ENCODE measurements at regions not wholly inside any gene's neighbourhood (a gene's known extent, or its start where the extent isn't known, plus 50 kb on each side); places are given as distances from the start of the nearest gene placed in this dataset.

DNA sequence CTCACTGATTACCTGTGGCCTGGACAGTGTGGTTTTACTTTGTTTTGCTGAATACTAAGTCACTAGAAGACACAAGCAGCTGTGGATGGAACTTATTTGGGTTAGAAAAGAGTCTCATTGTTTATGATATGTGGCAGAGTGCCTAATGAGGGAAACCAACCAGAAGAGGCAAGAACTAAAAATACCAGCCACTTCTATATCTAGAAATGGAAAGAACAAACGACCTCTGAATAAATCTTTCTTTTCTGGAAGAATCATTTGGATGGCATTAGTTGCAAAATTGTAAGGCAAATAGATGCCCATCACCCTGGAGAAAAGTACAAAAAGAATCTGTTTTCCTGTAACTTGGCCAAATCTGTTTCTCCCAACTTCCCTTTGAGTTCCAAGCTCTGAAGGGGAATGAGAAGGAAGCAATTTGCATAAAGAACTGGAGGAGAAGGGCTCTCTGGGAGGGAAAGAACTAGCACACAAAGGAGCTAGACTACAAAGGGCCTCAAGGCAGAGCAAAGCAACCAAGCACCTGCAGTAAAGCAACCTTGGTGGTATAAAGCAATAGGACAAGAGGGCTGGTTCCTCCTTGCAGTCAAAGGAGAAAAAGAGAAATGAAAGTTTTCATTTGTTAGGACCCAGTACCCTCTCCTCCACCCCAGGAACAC lies 455.4 kb downstream of the CAAP1 start:
- ATAC-seq: no peak
- no peaks in the 10 kb centered on the region for H3K4me1 Mint-ChIP-seq (ENCODE audit: low read depth)
- no peak overlapping the region for H3K4me3 Mint-ChIP-seq
- no peaks in the 10 kb centered on the region for H3K36me3 Mint-ChIP-seq (ENCODE audit: insufficient read depth)
- H3K27me3 Mint-ChIP-seq (ENCODE audit: low read depth): no peaks in the 10 kb centered on the region
- no peaks in the 10 kb centered on the region for H3K9me3 Mint-ChIP-seq
- DNase-seq: no peak

DNA sequence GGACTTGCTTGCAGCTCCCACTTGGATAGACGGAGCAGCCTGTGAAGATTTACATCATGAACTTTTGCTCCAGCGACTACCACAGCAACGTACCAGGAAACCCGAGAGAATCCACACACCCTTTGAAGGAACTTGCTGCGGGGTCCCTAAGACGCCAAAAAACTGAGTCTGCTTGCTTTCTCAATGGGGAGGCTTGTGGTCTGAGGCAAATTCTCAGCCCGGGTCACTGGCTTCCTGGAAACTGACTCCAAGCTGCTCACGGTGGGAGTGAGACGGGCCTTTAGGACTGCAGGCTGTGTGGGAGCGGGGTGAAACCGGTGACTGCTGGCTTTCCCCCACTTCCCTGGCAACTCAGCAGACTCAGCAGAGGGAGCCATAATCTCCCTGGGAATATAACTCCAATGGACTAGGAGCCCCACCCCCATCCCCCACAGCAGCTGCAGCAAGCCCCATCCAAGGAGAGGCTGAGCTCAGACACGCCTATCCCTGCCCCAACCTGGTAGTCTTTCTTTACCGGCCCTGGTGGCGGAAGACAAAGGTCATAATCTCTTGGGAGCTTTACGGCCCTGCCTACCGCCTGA lies 466.0 kb downstream of the CAAP1 start:
- Mint-ChIP-seq H3K4me1 (ENCODE audit: low read depth) (no peaks in the 10 kb centered on the region), H3K36me3 (ENCODE audit: insufficient read depth) (no peaks in the 10 kb centered on the region), H3K4me3 (no peak overlapping the region), H3K9me3 (peaks cover 6% of the 10 kb centered on the region), H3K27me3 (ENCODE audit: low read depth) (no peaks in the 10 kb centered on the region)
- DNase-seq (no peak), ATAC-seq (no peak)

DNA sequence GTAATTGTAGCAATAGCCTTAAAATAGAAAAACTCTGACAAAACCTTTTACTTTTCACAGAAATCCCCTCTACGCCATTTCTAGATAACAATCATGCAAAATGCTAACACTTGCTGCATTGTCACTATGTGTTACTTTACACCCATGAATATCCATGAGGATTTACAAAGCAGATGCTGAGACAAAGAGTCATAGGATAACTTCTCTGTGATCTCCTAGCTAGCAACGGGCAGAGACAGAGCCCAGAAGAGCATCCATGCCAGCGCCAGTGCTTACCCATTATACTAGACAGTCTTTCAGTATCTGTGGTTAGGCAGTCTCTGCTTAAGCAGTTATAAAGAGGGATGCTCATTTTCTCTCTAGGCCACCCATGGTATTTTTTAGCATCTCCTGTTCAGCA lies 474.1 kb downstream of the CAAP1 start:
- no peak for DNase-seq
- no peaks in the 10 kb centered on the region for H3K27me3 Mint-ChIP-seq (ENCODE audit: low read depth)
- no peak for ATAC-seq
- no peaks in the 10 kb centered on the region for H3K9me3 Mint-ChIP-seq
- H3K4me1 Mint-ChIP-seq (ENCODE audit: low read depth): no peaks in the 10 kb centered on the region
- H3K36me3 Mint-ChIP-seq (ENCODE audit: insufficient read depth): no peaks in the 10 kb centered on the region
- H3K4me3 Mint-ChIP-seq: no peak overlapping the region

DNA sequence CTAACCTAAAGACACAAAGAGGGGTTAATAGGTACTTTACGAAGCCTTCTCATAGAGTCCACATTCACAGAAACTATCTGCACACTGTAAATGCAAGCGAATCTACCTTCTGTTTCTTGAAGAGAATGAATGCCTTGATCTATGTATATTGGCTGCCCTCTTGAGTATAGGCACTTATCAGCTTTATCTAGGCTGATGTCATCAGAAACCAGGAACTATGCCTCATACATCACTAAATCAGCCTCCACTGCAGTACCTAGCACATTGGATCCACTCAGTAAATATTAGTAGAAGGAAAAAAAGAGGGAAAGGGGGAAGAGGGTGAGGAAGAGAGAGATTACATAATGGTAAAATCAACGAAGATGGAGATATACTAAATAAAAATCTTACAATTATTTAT lies 477.1 kb downstream of the CAAP1 start:
- H3K4me3 Mint-ChIP-seq: no peak overlapping the region
- DNase-seq (no peak), ATAC-seq (no peak)
- H3K9me3 Mint-ChIP-seq: peaks cover 2% of the 10 kb centered on the region
- no peaks in the 10 kb centered on the region for H3K27me3 Mint-ChIP-seq (ENCODE audit: low read depth)
- H3K36me3 Mint-ChIP-seq (ENCODE audit: insufficient read depth): no peaks in the 10 kb centered on the region
- no peaks in the 10 kb centered on the region for H3K4me1 Mint-ChIP-seq (ENCODE audit: low read depth)

DNA sequence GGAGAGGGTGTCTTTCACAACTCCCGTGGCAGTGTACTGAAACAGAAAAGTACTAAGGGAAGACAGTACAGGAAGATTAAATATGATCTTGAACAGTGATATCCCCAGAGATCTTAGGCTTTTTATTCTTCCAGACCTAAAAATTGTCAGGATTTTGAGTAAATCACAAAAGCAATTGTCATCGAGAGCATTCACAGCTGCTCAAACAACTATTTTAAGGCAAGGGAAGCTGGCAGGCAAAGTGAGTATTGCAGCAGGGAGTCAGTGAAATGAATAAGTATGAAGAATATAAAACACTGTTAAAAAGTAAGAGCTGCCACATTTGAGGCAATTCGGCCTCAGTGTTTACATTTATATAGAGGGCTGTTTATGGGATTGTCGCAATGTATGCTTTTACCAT lies 479.0 kb downstream of the CAAP1 start:
- Mint-ChIP-seq H3K9me3 (peaks cover 2% of the 10 kb centered on the region), H3K27me3 (ENCODE audit: low read depth) (no peaks in the 10 kb centered on the region), H3K36me3 (ENCODE audit: insufficient read depth) (no peaks in the 10 kb centered on the region), H3K4me1 (ENCODE audit: low read depth) (no peaks in the 10 kb centered on the region), H3K4me3 (no peak overlapping the region)
- ATAC-seq: no peak
- DNase-seq: no peak

DNA sequence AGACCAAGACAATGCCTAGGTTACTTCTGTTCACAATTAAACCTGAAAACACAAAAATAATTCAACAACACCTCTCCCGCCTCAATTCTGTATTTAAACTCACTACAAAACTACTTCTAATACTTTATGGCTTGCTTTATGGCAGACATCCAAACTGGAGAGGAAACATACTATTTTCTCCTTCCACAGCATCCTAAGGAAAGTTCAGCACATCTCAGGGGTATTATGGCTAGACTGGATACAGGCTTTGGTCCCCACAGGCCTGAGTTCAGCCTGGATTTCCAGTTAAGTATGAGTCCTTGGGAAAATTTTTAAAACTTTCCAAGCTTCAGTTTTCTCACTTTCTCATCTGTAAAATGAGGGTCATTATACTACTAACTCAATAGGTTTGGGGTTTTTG lies 480.2 kb downstream of the CAAP1 start:
- H3K36me3 Mint-ChIP-seq (ENCODE audit: insufficient read depth): no peaks in the 10 kb centered on the region
- DNase-seq (no peak), ATAC-seq (no peak)
- H3K4me1 Mint-ChIP-seq (ENCODE audit: low read depth): no peaks in the 10 kb centered on the region
- H3K27me3 Mint-ChIP-seq (ENCODE audit: low read depth): no peaks in the 10 kb centered on the region
- H3K9me3 Mint-ChIP-seq: peaks cover 6% of the 10 kb centered on the region
- H3K4me3 Mint-ChIP-seq: no peak overlapping the region

DNA sequence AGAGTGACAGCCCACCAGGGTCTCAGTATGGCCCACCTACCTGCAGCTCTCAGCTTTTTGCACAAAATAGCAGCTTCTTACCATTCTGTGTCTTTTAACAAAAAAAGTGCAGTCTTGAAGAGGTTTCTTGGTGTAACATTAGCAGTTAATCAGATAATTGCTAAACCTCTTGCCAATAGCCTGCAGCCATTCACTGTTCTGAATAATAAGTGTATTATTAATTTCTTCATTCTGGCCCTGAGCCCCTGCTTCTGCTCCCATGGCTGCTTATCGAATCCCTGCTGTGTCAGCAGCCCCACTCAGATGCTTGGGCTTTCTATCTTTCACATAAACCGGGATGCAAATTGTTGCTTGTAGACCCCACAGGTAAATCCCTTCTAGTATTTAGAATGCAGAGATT lies 485.9 kb downstream of the CAAP1 start:
- ATAC-seq (no peak), DNase-seq (no peak)
- no peak overlapping the region for H3K4me3 Mint-ChIP-seq
- H3K27me3 Mint-ChIP-seq (ENCODE audit: low read depth): no peaks in the 10 kb centered on the region
- no peaks in the 10 kb centered on the region for H3K36me3 Mint-ChIP-seq (ENCODE audit: insufficient read depth)
- peaks cover 10% of the 10 kb centered on the region for H3K9me3 Mint-ChIP-seq
- no peaks in the 10 kb centered on the region for H3K4me1 Mint-ChIP-seq (ENCODE audit: low read depth)

DNA sequence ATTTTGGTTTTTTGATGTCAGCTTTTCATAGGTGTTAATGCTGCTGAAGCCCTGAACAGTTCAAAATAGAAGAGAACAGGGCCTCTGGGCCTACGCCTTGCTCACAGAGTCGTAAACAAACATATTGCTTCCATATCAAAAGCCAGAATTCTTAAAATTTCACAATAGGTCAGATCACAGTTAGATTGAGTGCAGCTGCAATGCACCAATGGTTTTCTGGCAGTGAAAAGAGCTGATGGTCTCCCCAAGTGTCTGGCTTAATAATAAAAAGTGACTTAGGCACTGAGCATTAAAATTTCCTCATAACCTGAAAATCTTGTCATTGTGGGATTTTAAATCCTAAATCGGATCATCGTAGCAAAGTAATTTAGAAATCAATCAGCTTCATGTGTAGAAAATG lies 493.0 kb downstream of the CAAP1 start:
- ATAC-seq (no peak), DNase-seq (no peak)
- Mint-ChIP-seq H3K4me3 (no peak overlapping the region), H3K9me3 (no peaks in the 10 kb centered on the region), H3K4me1 (ENCODE audit: low read depth) (no peaks in the 10 kb centered on the region), H3K27me3 (ENCODE audit: low read depth) (no peaks in the 10 kb centered on the region), H3K36me3 (ENCODE audit: insufficient read depth) (no peaks in the 10 kb centered on the region)

DNA sequence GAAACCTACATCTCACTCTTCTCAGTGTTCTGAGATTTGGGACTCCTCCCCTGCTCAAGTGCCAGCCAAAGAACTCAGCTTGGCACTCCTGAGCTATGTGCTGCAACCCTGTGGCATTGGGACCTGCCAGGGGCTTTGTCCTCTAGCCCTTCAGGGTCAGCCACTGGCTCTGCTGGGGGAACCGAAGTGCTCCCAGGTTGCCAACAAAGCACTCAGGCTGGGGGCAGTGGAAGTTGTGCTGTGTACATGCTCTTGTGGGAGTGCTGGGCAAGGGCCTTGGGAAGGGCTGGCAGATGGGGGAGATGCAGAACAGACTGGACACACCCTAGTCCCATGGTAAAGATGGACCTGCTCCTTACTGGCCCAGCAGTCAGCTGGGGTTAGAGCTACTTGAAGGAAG lies 498.6 kb downstream of the CAAP1 start:
- Mint-ChIP-seq H3K4me3 (no peak overlapping the region), H3K27me3 (ENCODE audit: low read depth) (no peaks in the 10 kb centered on the region), H3K36me3 (ENCODE audit: insufficient read depth) (no peaks in the 10 kb centered on the region), H3K4me1 (ENCODE audit: low read depth) (no peaks in the 10 kb centered on the region), H3K9me3 (peaks cover 10% of the 10 kb centered on the region)
- ATAC-seq (no peak), DNase-seq (no peak)

DNA sequence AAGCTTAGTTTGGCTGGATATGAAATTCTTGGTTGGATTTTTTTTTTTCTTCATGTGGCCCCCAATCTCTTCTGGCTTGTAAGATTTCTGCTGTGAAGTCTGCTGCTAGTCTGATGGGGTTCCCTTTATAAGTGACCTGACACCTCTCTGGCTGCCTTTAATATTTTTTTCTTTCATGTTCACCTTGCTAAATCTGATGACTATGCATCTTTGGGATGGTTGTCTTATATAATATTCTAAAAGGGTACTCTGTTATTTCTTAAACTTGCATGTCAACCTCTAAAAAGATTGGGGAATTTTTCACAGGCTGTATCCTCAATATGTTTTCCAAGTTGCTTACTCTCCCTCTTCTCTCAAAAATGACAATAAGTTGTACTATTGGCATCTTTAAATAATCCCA lies 500.0 kb downstream of the CAAP1 start:
- H3K36me3 Mint-ChIP-seq (ENCODE audit: insufficient read depth): no peaks in the 10 kb centered on the region
- no peaks in the 10 kb centered on the region for H3K4me1 Mint-ChIP-seq (ENCODE audit: low read depth)
- peaks cover 11% of the 10 kb centered on the region for H3K9me3 Mint-ChIP-seq
- no peak for DNase-seq
- H3K4me3 Mint-ChIP-seq: no peak overlapping the region
- no peaks in the 10 kb centered on the region for H3K27me3 Mint-ChIP-seq (ENCODE audit: low read depth)
- no peak for ATAC-seq

DNA sequence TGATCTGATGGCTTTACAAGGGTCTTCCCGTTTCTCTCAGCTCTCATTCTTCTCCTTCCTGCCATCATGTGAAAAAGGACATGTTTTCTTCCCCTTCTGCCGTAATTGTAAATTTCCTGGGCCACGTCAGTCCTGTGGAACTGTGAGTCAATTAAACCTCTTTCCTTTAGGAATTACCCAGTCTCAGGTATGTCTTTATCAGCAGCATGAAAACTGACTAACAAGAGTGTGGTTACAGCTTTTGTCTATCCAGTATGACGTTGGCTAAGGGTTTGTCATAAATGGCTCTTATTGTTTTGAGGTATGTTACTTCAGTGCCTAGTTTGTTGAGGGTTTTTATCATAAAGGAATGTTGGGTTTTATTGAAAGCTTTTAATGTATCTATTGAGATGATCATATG lies 501.6 kb downstream of the CAAP1 start:
- Mint-ChIP-seq H3K9me3 (peaks cover 11% of the 10 kb centered on the region), H3K4me1 (ENCODE audit: low read depth) (no peaks in the 10 kb centered on the region), H3K4me3 (no peak overlapping the region), H3K27me3 (ENCODE audit: low read depth) (no peaks in the 10 kb centered on the region), H3K36me3 (ENCODE audit: insufficient read depth) (no peaks in the 10 kb centered on the region)
- no peak for DNase-seq
- no peak for ATAC-seq

DNA sequence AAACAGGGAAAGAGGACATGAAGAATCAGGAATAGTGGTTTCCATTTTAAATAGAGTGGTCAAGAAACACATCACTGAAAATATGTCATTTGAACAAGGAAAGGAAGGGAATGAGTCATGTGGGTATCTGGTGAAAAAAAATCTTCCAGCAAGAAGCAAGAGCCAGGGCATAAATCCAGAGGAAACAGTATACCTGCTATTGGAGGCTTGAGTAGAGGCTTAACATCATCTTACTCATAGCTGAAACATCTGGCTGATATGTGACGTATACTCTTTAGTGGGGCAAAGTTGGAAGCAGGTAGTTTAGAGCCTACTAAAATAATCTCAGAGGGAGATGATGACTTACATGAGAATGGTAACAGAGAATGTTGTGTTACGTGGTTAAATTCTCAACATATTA lies 517.2 kb downstream of the CAAP1 start:
- Mint-ChIP-seq H3K4me3 (no peak overlapping the region), H3K4me1 (ENCODE audit: low read depth) (no peaks in the 10 kb centered on the region), H3K27me3 (ENCODE audit: low read depth) (no peaks in the 10 kb centered on the region), H3K9me3 (peaks cover 11% of the 10 kb centered on the region), H3K36me3 (ENCODE audit: insufficient read depth) (no peaks in the 10 kb centered on the region)
- DNase-seq (no peak), ATAC-seq (no peak)

DNA sequence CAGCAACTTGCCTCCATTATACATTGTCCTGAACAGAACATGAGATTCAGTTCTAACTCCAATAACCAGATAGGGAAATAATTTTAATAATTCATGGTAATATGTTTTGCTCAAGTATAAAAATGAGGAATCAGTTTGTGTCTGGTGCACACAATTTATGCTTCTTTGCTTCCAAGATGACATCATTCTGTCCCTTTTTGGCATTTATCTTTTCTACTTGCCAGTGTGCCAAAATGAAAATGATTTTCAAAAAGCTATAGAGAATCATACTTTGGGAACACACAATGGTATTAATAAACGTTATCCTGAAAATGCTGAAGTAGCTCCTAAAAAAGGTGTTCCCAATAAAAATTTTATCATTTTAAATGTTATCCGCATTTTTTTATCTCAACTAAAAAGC lies 519.0 kb downstream of the CAAP1 start:
- Mint-ChIP-seq H3K36me3 (ENCODE audit: insufficient read depth) (no peaks in the 10 kb centered on the region), H3K4me3 (no peak overlapping the region), H3K9me3 (peaks cover 8% of the 10 kb centered on the region), H3K27me3 (ENCODE audit: low read depth) (no peaks in the 10 kb centered on the region), H3K4me1 (ENCODE audit: low read depth) (no peaks in the 10 kb centered on the region)
- DNase-seq: no peak
- ATAC-seq: no peak

DNA sequence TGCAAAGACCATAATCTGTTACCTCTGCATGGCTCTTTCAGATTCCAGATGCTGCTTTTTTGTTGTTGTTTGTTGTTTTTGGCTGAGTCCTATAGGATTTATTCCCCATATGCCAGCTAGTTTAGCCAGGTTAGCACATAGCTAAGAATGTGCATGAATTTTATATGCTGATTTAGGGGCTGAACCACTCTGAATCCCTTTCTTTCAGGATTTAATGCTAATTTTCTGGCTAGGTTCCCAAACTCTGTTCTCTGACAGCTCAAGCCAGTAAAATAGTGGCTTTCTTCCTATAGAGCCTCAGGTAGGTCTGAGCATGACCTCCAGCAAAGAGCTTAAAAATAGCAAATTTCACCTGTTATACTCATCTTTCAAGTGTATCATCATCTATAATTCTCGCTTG lies 521.4 kb downstream of the CAAP1 start:
- H3K9me3 Mint-ChIP-seq: peaks cover 9% of the 10 kb centered on the region
- no peak for ATAC-seq
- H3K4me3 Mint-ChIP-seq: no peak overlapping the region
- H3K36me3 Mint-ChIP-seq (ENCODE audit: insufficient read depth): no peaks in the 10 kb centered on the region
- H3K4me1 Mint-ChIP-seq (ENCODE audit: low read depth): no peaks in the 10 kb centered on the region
- H3K27me3 Mint-ChIP-seq (ENCODE audit: low read depth): no peaks in the 10 kb centered on the region
- DNase-seq: no peak

DNA sequence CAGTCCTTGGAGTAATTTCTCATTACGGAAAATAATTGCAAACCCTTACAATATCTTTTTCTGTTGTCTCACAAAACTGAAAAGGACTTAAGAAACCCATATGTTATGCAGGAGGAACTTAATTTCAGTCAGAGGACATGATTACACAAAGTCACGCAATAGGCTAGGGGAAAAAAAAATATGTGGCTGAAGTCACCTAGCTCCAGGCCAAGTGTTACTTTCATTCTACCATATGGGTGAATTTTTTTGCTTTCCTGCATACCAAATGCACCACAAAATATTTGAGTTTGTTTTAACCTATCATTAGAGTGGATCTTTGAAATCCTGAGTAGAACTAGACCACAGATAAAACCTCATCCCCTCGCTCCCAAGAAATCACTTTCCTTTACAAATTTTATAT lies 523.5 kb downstream of the CAAP1 start:
- H3K36me3 Mint-ChIP-seq (ENCODE audit: insufficient read depth): no peaks in the 10 kb centered on the region
- ATAC-seq (no peak), DNase-seq (no peak)
- peaks cover 4% of the 10 kb centered on the region for H3K9me3 Mint-ChIP-seq
- H3K27me3 Mint-ChIP-seq (ENCODE audit: low read depth): no peaks in the 10 kb centered on the region
- H3K4me1 Mint-ChIP-seq (ENCODE audit: low read depth): no peaks in the 10 kb centered on the region
- H3K4me3 Mint-ChIP-seq: no peak overlapping the region

DNA sequence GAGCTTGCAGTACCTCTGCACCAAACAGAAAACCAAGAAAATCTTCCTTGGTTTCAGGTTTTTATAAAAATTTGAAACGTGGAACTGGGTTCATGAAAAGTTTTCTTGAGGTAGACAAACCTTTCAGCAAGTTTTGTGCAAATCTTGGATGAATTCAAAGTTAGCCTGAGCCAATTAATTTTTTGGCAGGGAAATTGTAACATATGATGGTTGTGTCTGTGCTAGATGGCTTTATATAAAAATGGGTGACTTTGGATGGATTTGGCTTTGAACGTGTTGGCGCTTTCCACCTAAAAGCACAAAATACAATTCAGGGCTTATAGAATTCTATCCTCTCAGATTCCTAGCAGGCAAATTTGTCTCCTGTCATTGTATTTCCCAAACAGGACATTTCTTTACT lies 524.4 kb downstream of the CAAP1 start:
- DNase-seq (no peak), ATAC-seq (no peak)
- peaks cover 4% of the 10 kb centered on the region for H3K9me3 Mint-ChIP-seq
- H3K4me1 Mint-ChIP-seq (ENCODE audit: low read depth): no peaks in the 10 kb centered on the region
- no peaks in the 10 kb centered on the region for H3K27me3 Mint-ChIP-seq (ENCODE audit: low read depth)
- H3K36me3 Mint-ChIP-seq (ENCODE audit: insufficient read depth): no peaks in the 10 kb centered on the region
- no peak overlapping the region for H3K4me3 Mint-ChIP-seq

All from activated T-cell treated with anti-CD3 and anti-CD28 coated beads, Interleukin-2, amount 50 U/mL, for 4 hours (primary cell).